ENCODE measurements at regions not wholly inside any gene's neighbourhood (a gene's known extent, or its start where the extent isn't known, plus 50 kb on each side); places are given as distances from the start of the nearest gene placed in this dataset.
"Not testable (repeated sequence)": the region's sequence is repeated elsewhere in the genome, so short reads cannot be mapped to it uniquely, and the experiment has no call there.

DNA sequence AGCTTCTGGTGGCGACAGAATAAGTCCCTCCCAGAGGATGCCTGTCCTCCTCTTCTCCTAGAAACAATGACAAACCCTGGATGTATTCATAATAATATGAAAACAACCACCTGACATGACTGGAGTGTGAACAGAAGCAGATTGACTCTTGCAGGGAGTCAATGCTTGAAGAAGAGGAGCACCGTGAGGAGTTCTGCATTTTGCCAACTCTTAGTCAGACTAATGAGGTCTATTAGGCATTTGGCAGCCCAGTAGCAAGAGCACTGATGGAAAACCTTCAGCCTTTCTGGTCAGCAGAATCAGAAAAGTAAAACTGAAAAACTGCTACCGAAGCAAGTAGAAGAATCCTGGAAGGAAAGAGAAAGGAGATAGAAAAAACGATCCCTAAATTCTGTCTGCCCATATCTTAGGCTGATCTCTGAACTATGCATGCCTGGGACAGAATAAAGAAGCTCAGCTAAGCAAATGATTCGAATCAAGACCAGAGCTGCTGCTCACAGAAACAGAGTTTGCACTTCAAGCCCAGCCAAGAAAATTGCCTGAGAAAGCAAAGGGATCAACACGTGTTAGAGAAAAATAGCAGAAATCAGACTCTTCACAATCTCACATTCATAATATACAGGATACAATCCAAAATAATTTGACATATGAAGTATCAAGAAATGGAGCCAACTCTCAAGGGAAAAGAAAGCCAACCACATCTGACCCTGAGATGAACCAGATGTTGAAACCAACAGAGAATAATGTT is 69.5 kb upstream of the OSMR start:
- no peak overlapping the region for H3K4me3 Mint-ChIP-seq
- H3K27me3 Mint-ChIP-seq, result no peaks in the 10 kb centered on the region

DNA sequence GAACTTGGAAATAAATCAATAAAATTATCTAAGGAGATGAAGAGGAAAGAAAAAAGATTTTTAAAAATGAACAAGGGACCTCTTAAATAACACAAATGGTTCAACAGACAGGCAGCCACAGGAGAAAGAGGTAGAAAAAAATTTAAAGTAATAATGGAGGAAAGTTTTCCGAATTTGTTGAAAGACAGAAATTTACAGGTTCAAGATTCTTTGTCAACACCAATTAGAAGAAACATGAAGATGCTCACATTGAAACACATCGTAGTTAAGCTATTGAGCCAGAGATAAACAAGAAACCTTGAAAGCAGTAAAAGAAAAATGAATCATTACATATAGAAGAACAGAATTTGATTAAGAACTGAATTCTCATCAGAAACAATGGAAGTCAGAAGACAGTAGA is 68.7 kb upstream of the OSMR start:
- no peaks in the 10 kb centered on the region for H3K27me3 Mint-ChIP-seq
- H3K9me3 Mint-ChIP-seq, result peaks cover 0 to 4% of the 10 kb centered on the region in 2 donors
- H3K27ac Mint-ChIP-seq, result no peak overlapping the region
- no peaks in the 10 kb centered on the region for H3K4me1 Mint-ChIP-seq
- DNase-seq, result no peak
- no peak overlapping the region for H3K4me3 Mint-ChIP-seq
- no peak for ATAC-seq (replicated peaks)
- no peaks in the 10 kb centered on the region for H3K36me3 Mint-ChIP-seq

More for the DNA sequence above, 69.5 kb upstream of the OSMR start:
- Mint-ChIP-seq H3K27ac (no peak overlapping the region), H3K36me3 (no peaks in the 10 kb centered on the region), H3K4me1 (no peaks in the 10 kb centered on the region), H3K9me3 (peaks cover 0 to 4% of the 10 kb centered on the region in 2 donors)
- ATAC-seq (replicated peaks), result no peak
- DNase-seq, result no peak

- Mint-ChIP-seq H3K4me1 (no peaks in the 10 kb centered on the region), H3K36me3 (no peaks in the 10 kb centered on the region), H3K27me3 (no peaks in the 10 kb centered on the region), H3K9me3 (peaks cover 0 to 3% of the 10 kb centered on the region in 2 donors), H3K27ac (no peak overlapping the region), H3K4me3 (no peak overlapping the region)
- DNase-seq (no peak), ATAC-seq (replicated peaks) (no peak)
Measured at GRCh38 chr5:38780316-38780715, 65.5 kb upstream of the OSMR start.

DNA sequence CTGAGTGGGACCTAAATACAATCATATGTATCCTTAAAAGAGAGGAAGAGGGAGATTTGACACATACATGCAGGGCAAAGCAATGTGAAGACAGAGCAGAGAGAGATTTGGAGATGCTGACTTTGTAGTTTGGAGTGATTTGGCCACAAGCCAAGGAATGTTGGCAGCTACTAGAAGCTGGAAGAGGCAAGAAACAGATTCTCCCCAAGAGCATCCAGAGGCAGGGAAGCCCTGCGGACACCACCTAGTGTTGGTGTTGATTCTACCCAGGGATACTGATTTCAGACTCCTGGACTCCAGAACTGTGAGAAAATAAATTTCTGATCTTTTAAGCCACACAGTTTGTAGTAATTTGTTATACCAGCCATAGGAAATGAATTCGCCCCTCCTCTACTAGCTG is 64.9 kb upstream of the OSMR start:
- ATAC-seq (replicated peaks) (no peak), DNase-seq (no peak)
- Mint-ChIP-seq H3K4me1 (no peaks in the 10 kb centered on the region), H3K27ac (no peak overlapping the region), H3K4me3 (no peak overlapping the region), H3K27me3 (no peaks in the 10 kb centered on the region), H3K36me3 (no peaks in the 10 kb centered on the region), H3K9me3 (peaks cover 4 to 5% of the 10 kb centered on the region in 2 donors)

DNA sequence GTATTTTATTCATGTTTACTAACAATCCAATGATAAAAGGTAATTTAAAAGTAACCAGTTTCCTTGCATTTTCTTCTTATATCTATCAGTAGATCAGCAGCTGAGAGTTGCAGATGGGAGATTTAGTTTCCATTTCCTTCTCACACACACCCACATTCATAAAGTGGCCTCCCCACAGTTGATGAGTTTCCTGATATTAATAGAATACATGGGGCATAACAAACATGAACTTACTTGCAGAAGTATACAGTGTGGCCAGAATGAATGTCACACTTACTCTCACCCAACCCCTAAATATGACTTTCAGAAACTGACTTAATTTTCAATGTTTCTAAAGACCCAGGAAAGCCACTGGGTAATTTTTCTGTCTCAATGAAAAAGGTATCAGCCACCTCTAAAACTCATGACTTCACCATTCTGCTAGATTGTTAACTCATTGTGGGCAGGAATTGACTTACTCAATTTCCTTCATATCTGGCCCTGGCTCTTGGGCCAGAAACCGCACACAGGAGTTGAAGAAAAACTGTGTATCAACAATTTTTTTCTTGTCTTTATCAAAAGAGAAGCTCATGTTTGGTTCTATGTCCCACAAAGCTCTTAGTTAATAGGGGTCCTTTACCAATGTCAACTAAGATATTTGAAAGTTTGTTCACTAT is 63.5 kb upstream of the OSMR start:
- DNase-seq, result no peak
- Mint-ChIP-seq H3K27me3 (peaks cover 0 to 2% of the 10 kb centered on the region in 2 donors), H3K4me3 (no peak overlapping the region), H3K27ac (no peak overlapping the region), H3K36me3 (no peaks in the 10 kb centered on the region), H3K9me3 (peaks cover 5 to 6% of the 10 kb centered on the region in 2 donors), H3K4me1 (no peaks in the 10 kb centered on the region)
- ATAC-seq (replicated peaks), result no peak

- Mint-ChIP-seq H3K36me3 (no peaks in the 10 kb centered on the region), H3K27me3 (peaks cover 0 to 5% of the 10 kb centered on the region in 2 donors), H3K27ac (no peak overlapping the region), H3K4me3 (no peak overlapping the region), H3K9me3 (peaks cover 5 to 6% of the 10 kb centered on the region in 2 donors), H3K4me1 (no peaks in the 10 kb centered on the region)
- DNase-seq (no peak), ATAC-seq (replicated peaks) (no peak)
Measured at GRCh38 chr5:38783011-38783561, 62.7 kb upstream of the OSMR start.

DNA sequence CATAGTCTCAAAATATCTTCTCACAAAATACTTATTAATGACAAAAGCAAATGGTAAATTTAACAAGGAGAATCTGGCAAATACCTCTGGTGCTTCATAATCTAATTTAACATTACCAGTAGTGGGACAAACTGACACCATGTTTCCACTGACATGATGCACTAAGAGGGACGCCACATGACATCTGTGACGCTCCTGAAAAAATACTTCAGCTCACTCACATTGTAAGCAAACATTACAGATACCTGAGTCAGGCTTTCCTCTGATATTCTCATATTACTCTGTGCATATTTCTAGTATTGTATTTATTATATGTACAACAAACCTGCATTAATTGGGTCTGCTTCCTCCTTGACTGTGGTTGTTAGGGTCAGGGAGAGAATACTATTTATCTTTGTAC is 56.7 kb upstream of the OSMR start:
- Mint-ChIP-seq H3K4me1 (no peaks in the 10 kb centered on the region), H3K27ac (no peak overlapping the region), H3K27me3 (peaks cover 6 to 19% of the 10 kb centered on the region in 2 donors), H3K36me3 (no peaks in the 10 kb centered on the region), H3K9me3 (peaks cover 5 to 10% of the 10 kb centered on the region in 2 donors), H3K4me3 (no peak overlapping the region)
- ATAC-seq (replicated peaks) (no peak), DNase-seq (no peak)

DNA sequence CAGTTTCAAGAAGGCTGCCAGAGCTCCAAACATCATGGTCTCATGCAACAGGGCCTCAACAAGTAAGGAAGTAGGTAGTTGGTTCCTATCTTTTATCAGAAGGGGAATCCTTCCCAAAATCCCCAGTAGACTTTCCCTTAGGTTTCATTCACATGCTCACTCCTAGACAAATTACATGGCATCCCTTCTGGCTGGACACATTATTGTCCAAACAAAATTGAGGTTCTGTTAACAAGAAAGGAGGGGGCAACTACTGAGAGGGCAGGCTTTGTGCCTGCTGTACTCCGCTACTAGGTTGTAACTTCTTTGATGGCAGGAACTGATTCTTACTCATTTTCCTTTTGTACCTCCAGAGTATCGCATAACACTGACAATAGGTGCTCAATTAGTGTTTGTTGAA is 56.0 kb upstream of the OSMR start:
- H3K4me3 Mint-ChIP-seq, result no peak overlapping the region
- H3K27me3 Mint-ChIP-seq, result peaks cover 6 to 19% of the 10 kb centered on the region in 2 donors
- H3K27ac Mint-ChIP-seq, result no peak overlapping the region
- no peaks in the 10 kb centered on the region for H3K36me3 Mint-ChIP-seq
- ATAC-seq (replicated peaks), result no peak
- H3K4me1 Mint-ChIP-seq, result no peaks in the 10 kb centered on the region
- peaks cover 5 to 10% of the 10 kb centered on the region in 2 donors for H3K9me3 Mint-ChIP-seq
- no peak for DNase-seq

- ATAC-seq (replicated peaks) (no peak), DNase-seq (no peak)
- Mint-ChIP-seq H3K9me3 (peaks cover 5 to 10% of the 10 kb centered on the region in 2 donors), H3K4me1 (no peaks in the 10 kb centered on the region), H3K27me3 (peaks cover 9 to 24% of the 10 kb centered on the region in 2 donors), H3K4me3 (no peak overlapping the region), H3K36me3 (no peaks in the 10 kb centered on the region), H3K27ac (no peak overlapping the region)
Measured at GRCh38 chr5:38790268-38790667, 55.5 kb upstream of the OSMR start.

DNA sequence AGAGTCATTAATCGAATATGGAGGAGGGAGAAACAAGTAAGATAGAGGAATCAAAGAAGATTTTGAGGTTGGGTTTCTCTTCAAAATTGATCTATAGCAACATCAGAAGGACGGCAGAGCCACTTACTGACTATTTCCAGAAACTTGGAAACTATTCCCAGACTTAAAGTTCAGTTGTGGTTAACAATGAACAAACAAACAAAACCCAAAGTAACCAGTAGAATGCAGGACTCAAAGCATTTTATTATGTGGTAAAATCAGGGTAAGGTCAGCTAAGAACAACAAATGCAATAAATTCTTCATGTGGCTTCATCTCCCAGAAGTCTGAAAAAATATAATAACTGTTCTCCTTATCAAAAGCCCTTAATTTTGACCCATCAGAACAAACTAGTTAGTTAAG is 54.9 kb upstream of the OSMR start:
- no peak overlapping the region for H3K4me3 Mint-ChIP-seq
- DNase-seq (no peak), ATAC-seq (replicated peaks) (no peak)
- no peaks in the 10 kb centered on the region for H3K4me1 Mint-ChIP-seq
- no peak overlapping the region for H3K27ac Mint-ChIP-seq
- H3K9me3 Mint-ChIP-seq, result peaks cover 2 to 7% of the 10 kb centered on the region in 2 donors
- no peaks in the 10 kb centered on the region for H3K36me3 Mint-ChIP-seq
- peaks cover 10 to 26% of the 10 kb centered on the region in 2 donors for H3K27me3 Mint-ChIP-seq

DNA sequence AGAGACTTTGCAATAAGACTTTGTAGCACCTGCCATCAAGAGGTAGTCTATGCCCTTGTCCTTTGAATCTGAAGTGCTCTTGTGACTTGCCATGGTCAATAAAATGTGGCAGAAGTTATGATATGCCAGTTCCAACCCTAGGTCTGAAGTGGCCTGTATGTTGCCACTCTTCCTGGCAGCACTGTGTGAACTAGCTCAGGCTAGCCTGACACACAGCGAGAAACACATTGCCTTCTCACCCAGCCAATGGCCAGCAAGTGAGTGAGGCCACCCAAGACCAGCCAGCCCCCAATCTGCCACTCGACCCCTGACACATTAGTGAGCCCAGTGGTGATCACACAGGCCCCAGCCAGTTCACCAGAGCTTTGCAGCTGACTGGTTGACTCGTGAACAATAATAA is 52.7 kb upstream of the OSMR start:
- Mint-ChIP-seq H3K36me3 (no peaks in the 10 kb centered on the region), H3K27ac (no peak overlapping the region), H3K27me3 (peaks cover 10 to 21% of the 10 kb centered on the region in 2 donors), H3K4me3 (no peak overlapping the region), H3K9me3 (peaks cover 2 to 4% of the 10 kb centered on the region in 2 donors), H3K4me1 (no peaks in the 10 kb centered on the region)
- DNase-seq (no peak), ATAC-seq (replicated peaks) (no peak)

DNA sequence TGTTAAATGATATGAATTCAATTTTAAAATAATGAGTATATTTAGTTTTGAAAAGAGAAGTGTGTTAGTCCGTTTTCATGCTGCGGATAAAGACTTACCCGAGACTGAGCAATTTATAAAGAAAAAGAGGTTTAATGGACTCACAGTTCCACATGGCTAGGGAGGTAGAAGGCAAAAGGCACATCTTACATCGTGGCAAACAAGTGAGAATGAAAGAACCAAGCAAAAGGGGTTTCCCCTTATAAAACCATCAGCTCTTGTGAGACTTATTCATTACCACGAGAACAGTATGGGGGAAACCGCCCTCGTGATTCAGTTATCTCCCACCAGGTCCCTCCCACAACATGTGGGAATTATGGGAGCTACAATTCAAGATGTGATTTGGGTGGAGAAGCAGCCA is 51.8 kb upstream of the OSMR start:
- not testable (repeated sequence) for DNase-seq; H3K9me3 Mint-ChIP-seq; H3K27ac Mint-ChIP-seq; H3K4me3 Mint-ChIP-seq; H3K4me1 Mint-ChIP-seq; ATAC-seq (replicated peaks); H3K36me3 Mint-ChIP-seq
- H3K27me3 Mint-ChIP-seq, result peaks cover 10 to 21% of the 10 kb centered on the region in 2 donors

DNA sequence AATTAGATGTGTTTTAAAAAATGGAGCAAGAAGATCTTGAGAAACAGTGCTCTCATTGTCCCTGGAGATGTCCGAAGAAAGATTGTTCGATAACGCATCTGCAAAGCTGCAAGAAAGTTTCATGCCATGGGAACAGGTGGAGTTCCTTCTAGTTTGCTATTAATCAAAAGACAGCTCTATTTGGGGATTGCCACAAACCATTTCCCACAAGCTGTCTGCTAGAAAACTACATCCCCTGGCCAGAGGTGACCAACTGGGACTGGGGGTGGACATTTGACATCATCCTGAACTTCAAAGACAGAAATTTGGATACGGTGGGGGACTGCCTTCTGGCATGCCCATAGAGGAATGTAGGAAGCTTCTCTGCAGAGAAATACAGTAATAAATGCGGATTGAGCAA is 50.8 kb upstream of the OSMR start:
- Mint-ChIP-seq H3K36me3 (no peaks in the 10 kb centered on the region), H3K27me3 (peaks cover 10 to 21% of the 10 kb centered on the region in 2 donors), H3K9me3 (peaks cover 2 to 4% of the 10 kb centered on the region in 2 donors), H3K27ac (no peak overlapping the region), H3K4me1 (no peaks in the 10 kb centered on the region), H3K4me3 (no peak overlapping the region)
- ATAC-seq (replicated peaks), result no peak
- DNase-seq, result no peak

DNA sequence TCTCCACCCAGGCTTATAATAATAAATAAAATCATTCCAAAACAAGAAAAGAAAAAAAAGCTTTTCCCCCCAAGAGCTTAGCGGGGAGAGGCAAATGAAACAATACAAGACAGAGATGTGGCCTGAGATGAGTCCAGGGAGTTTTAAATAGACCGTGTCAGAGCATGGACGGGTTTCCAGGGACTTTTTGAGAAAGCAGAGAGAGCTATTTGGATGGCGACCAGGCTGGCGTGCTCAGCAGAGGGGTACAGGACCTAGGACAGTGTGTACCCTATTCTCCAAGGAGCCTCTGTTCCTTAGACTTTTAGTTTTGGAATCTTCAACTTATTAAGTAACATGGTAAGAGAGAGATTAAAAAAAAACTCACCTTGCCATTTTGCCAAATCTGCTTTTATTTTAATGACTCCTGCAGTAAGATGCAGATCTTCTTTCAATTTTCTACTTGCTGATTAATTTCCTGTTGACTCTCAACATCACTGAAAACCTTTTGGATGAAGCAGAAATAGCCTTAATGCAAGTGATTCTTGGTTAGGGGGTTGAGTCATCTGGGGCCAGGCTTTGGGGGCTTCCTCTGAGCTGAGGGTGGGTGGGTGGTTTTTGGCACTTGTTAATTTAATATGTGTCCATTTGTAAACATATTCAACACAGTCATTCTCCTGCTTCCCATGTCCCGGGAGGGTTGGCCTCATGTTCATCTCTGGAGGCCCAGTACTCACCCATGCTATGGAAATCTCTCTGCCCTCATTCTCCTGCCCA is 49.6 kb upstream of the OSMR start:
- ATAC-seq (replicated peaks) (no peak), DNase-seq (no peak)
- Mint-ChIP-seq H3K27ac (no peak overlapping the region), H3K36me3 (no peaks in the 10 kb centered on the region), H3K4me1 (no peaks in the 10 kb centered on the region), H3K4me3 (no peak overlapping the region), H3K9me3 (peaks cover 2 to 4% of the 10 kb centered on the region in 2 donors), H3K27me3 (peaks cover 14 to 21% of the 10 kb centered on the region in 2 donors)
